Endothelial cell (in vitro differentiated cells): ENCODE measurements at regions not wholly inside any gene's neighbourhood (a gene's known extent, or its start where the extent isn't known, plus 50 kb on each side); places are given as distances from the start of the nearest gene placed in this dataset.

Source experiments
- DNase-seq: peaks from one replicate; pipeline ENCODE4 v3.0.0; 2021; ENCODE audit warnings: low spot score
- H3K27ac Mint-ChIP-seq: one replicate; pipeline ENCODE4 v1.8.0; 2021; ENCODE audit warnings: mixed read lengths, inconsistent platforms; ENCODE audit not compliant: unreplicated experiment
- H3K27me3 Mint-ChIP-seq: one replicate; pipeline ENCODE4 v1.8.0; 2021; ENCODE audit warnings: mild to moderate bottlenecking, moderate library complexity, mixed read lengths, inconsistent platforms; ENCODE audit not compliant: unreplicated experiment
- H3K36me3 Mint-ChIP-seq: one replicate; pipeline ENCODE4 v1.8.0; 2021; ENCODE audit warnings: mild to moderate bottlenecking, low read depth, mixed read lengths, inconsistent platforms; ENCODE audit not compliant: unreplicated experiment
- H3K4me1 Mint-ChIP-seq: one replicate; pipeline ENCODE4 v1.8.0; 2021; ENCODE audit warnings: mild to moderate bottlenecking, mixed read lengths, inconsistent platforms; ENCODE audit not compliant: unreplicated experiment
- H3K4me3 Mint-ChIP-seq: one replicate; pipeline ENCODE4 v1.8.0; 2021; ENCODE audit warnings: mild to moderate bottlenecking, mixed read lengths, inconsistent platforms; ENCODE audit not compliant: unreplicated experiment
- H3K9me3 Mint-ChIP-seq: one replicate; pipeline ENCODE4 v1.8.0; 2021; ENCODE audit warnings: mixed read lengths, inconsistent platforms; ENCODE audit not compliant: unreplicated experiment
- TF ChIP-seq, protein P1 (sequence below): fragments of 200-600 bp; sonication (generic); IDR thresholded peaks from one replicate; pipeline ENCODE4 v1.5.0; 2021; ENCODE audit warnings: antibody characterized with exemption; ENCODE audit not compliant: unreplicated experiment

DNA sequence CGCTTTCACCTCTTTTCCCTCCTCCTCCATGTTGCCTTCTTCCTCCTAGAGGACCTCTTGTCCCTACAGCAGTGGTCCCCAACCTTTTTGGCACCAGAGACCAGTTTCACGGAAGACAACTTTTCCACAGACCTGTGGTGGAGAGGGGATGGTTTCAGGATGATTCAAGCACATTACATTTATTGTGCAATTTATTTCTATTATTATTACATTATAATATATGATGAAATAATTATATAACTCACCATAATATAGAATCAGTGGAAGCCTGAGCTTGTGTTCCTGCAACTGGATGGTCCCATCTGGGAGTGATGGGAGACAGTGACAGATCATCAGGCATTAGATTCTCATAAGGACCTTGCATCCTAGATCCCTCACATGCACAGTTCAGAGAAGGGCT lies 152.2 kb upstream of the NCKAP5 start:
- Mint-ChIP-seq H3K27me3 (peaks cover 1% of the 10 kb centered on the region), H3K4me3 (no peak overlapping the region), H3K9me3 (no peaks in the 10 kb centered on the region), H3K36me3 (no peaks in the 10 kb centered on the region), H3K4me1 (peaks cover 10% of the 10 kb centered on the region), H3K27ac (no peak overlapping the region)
- DNase-seq = no peak
- TF ChIP-seq, protein P1, sequence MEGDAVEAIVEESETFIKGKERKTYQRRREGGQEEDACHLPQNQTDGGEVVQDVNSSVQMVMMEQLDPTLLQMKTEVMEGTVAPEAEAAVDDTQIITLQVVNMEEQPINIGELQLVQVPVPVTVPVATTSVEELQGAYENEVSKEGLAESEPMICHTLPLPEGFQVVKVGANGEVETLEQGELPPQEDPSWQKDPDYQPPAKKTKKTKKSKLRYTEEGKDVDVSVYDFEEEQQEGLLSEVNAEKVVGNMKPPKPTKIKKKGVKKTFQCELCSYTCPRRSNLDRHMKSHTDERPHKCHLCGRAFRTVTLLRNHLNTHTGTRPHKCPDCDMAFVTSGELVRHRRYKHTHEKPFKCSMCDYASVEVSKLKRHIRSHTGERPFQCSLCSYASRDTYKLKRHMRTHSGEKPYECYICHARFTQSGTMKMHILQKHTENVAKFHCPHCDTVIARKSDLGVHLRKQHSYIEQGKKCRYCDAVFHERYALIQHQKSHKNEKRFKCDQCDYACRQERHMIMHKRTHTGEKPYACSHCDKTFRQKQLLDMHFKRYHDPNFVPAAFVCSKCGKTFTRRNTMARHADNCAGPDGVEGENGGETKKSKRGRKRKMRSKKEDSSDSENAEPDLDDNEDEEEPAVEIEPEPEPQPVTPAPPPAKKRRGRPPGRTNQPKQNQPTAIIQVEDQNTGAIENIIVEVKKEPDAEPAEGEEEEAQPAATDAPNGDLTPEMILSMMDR = no peak

GRCh38 chr2:133721118-133721517 lies 152.9 kb upstream of the NCKAP5 start:
- peaks cover 1% of the 10 kb centered on the region for H3K27me3 Mint-ChIP-seq
- no peak overlapping the region for H3K4me3 Mint-ChIP-seq
- no peak overlapping the region for H3K27ac Mint-ChIP-seq
- no peaks in the 10 kb centered on the region for H3K36me3 Mint-ChIP-seq
- TF ChIP-seq, protein P1 = no peak
- DNase-seq = no peak
- H3K4me1 Mint-ChIP-seq = peaks cover 8% of the 10 kb centered on the region
- no peaks in the 10 kb centered on the region for H3K9me3 Mint-ChIP-seq

DNA sequence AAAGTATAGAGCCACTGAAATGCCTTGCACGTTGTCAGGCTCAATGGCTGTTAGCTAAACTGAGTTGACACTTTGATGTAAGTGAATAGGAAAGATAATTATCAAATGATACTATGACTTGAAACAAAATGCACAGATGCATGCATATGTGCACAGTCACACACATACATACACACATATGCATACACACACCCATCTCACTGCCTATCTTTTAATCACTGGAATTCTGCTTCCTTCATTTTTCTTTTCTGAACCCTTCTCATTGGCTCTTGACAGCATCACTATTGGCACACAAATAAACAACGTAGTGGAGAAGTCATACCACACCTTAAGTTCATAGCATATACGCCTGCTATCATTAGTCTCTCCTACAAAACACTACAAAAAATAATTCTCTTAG lies 154.9 kb upstream of the NCKAP5 start:
- no peaks in the 10 kb centered on the region for H3K36me3 Mint-ChIP-seq
- TF ChIP-seq, protein P1 = no peak
- H3K4me3 Mint-ChIP-seq = no peak overlapping the region
- H3K27ac Mint-ChIP-seq = no peak overlapping the region
- H3K9me3 Mint-ChIP-seq = no peaks in the 10 kb centered on the region
- H3K4me1 Mint-ChIP-seq = no peaks in the 10 kb centered on the region
- H3K27me3 Mint-ChIP-seq = peaks cover 4% of the 10 kb centered on the region
- no peak for DNase-seq

- DNase-seq = no peak
- no peaks in the 10 kb centered on the region for H3K4me1 Mint-ChIP-seq
- TF ChIP-seq, protein P1 = no peak
- peaks cover 3% of the 10 kb centered on the region for H3K27me3 Mint-ChIP-seq
- no peaks in the 10 kb centered on the region for H3K36me3 Mint-ChIP-seq
- no peaks in the 10 kb centered on the region for H3K9me3 Mint-ChIP-seq
- H3K27ac Mint-ChIP-seq = no peak overlapping the region
- H3K4me3 Mint-ChIP-seq = no peak overlapping the region
These were observed 158.7 kb upstream of the NCKAP5 start for GRCh38 chr2:133726973-133727372.

- H3K4me1 Mint-ChIP-seq = peaks cover 2% of the 10 kb centered on the region
- H3K27me3 Mint-ChIP-seq = peaks cover 6% of the 10 kb centered on the region
- no peaks in the 10 kb centered on the region for H3K36me3 Mint-ChIP-seq
- no peak overlapping the region for H3K27ac Mint-ChIP-seq
- H3K4me3 Mint-ChIP-seq = no peak overlapping the region
- no peak for DNase-seq
- no peaks in the 10 kb centered on the region for H3K9me3 Mint-ChIP-seq
- TF ChIP-seq, protein P1 = no peak
These were observed 163.8 kb upstream of the NCKAP5 start for GRCh38 chr2:133732059-133732458.
